ENCODE measurements at regions not wholly inside any gene's neighbourhood (a gene's known extent, or its start where the extent isn't known, plus 50 kb on each side); places are given as distances from the start of the nearest gene placed in this dataset.

- peak; percentile 51 for DNase-seq (ENCODE audit: low read depth)
- no peak for TF ChIP-seq CTCF (IDR thresholded peaks at IDR 0.05; ENCODE audit: low read length, missing control alignments)
- no peak overlapping the region for H3K4me3 ChIP-seq (replicated peaks; ENCODE audit: low read depth, low read length)
Measured at GRCh38 chr13:73259061-73260017, 200.5 kb downstream of the KLF5 start.

GRCh38 chr13:73258406-73258805 is 199.6 kb downstream of the KLF5 start:
- DNase-seq (ENCODE audit: low read depth): peak; percentile 61
- no peak overlapping the region for H3K4me3 ChIP-seq (replicated peaks; ENCODE audit: low read depth, low read length)
- TF ChIP-seq CTCF (IDR thresholded peaks at IDR 0.05; ENCODE audit: low read length, missing control alignments): no peak

GRCh38 chr13:73254827-73255226 is 196.0 kb downstream of the KLF5 start:
- no peak for DNase-seq (ENCODE audit: low read depth)
- no peak for TF ChIP-seq CTCF (IDR thresholded peaks at IDR 0.05; ENCODE audit: low read length, missing control alignments)

GRCh38 chr13:73251626-73252265 is 192.9 kb downstream of the KLF5 start:
- no peak for DNase-seq (ENCODE audit: low read depth)
- no peak overlapping the region for H3K4me3 ChIP-seq (replicated peaks; ENCODE audit: low read depth, low read length)
- no peak for TF ChIP-seq CTCF (IDR thresholded peaks at IDR 0.05; ENCODE audit: low read length, missing control alignments)

More at GRCh38 chr13:73254827-73255226, 196.0 kb downstream of the KLF5 start:
- no peak overlapping the region for H3K4me3 ChIP-seq (replicated peaks; ENCODE audit: low read depth, low read length)

- no peak for TF ChIP-seq CTCF (IDR thresholded peaks at IDR 0.05; ENCODE audit: low read length, missing control alignments)
- DNase-seq (ENCODE audit: low read depth): no peak
- H3K4me3 ChIP-seq (replicated peaks; ENCODE audit: low read depth, low read length): no peak overlapping the region
Measured at GRCh38 chr13:73250061-73250460, 191.3 kb downstream of the KLF5 start.

- DNase-seq (ENCODE audit: low read depth): peak; percentile 59
- no peak overlapping the region for H3K4me3 ChIP-seq (replicated peaks; ENCODE audit: low read depth, low read length)
- TF ChIP-seq CTCF (IDR thresholded peaks at IDR 0.05; ENCODE audit: low read length, missing control alignments): no peak
Measured at GRCh38 chr13:73248711-73249580, 190.1 kb downstream of the KLF5 start.

All from fibroblast of pulmonary artery (primary cell).